GM13976 (cell line): ENCODE measurements at regions not wholly inside any gene's neighbourhood (a gene's known extent, or its start where the extent isn't known, plus 50 kb on each side); places are given as distances from the start of the nearest gene placed in this dataset.

Experiments used
- DNase-seq: peaks from one replicate; pipeline ENCODE4 v3.0.0; 2012; ENCODE audit warnings: low spot score
- in situ Hi-C: fragments of 300-500 bp; cut with MboI; formaldehyde crosslinking; loops from one replicate; pipeline ENCODE4 v1.12.0; 2022; ENCODE audit warnings: low sequenced_read_pairs, mixed read lengths, inconsistent platforms; ENCODE audit not compliant: unreplicated experiment
- TF ChIP-seq, protein P1 (sequence below): IDR thresholded peaks from 2 replicates; pipeline ENCODE4 v1.5.1; 2012; ENCODE audit warnings: borderline replicate concordance, mild to moderate bottlenecking; ENCODE audit not compliant: insufficient read depth; ENCODE audit errors: extremely low read depth, missing control alignments, control extremely low read depth

DNA sequence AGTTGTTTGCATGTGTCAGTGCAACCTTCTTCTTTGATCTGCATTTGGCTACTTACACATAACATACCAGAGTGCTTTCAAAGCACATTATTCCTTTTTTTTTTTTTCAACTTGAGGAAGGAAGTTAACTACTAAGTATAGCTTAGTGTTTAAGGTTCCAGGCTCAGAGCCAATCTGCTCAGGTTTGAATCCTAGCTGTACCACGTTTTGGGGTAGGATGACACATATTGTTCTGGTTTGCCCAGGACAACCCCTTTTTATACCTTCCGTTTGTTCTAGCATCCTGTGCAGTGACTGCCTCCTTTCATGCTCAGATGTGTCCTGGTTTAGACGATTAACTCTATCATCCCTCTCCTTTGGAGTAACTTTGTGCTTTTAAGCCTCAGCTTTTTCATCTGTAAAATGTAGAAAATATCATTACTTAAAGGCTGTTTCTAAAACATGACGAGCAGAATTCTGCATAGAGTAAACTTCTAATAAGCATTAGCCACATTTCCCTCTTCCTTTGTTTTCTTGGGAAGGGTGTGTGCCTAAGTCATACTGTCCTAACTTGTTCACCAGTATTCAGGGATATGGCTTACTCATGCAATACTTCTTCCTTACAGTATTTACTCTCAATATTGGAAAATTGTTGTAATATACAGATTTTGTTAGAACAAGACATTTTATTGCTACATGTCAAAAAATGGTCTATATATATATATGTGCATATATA lies 281.3 kb downstream of the C4orf33 start:
- DNase-seq = no peak
- TF ChIP-seq, protein P1, sequence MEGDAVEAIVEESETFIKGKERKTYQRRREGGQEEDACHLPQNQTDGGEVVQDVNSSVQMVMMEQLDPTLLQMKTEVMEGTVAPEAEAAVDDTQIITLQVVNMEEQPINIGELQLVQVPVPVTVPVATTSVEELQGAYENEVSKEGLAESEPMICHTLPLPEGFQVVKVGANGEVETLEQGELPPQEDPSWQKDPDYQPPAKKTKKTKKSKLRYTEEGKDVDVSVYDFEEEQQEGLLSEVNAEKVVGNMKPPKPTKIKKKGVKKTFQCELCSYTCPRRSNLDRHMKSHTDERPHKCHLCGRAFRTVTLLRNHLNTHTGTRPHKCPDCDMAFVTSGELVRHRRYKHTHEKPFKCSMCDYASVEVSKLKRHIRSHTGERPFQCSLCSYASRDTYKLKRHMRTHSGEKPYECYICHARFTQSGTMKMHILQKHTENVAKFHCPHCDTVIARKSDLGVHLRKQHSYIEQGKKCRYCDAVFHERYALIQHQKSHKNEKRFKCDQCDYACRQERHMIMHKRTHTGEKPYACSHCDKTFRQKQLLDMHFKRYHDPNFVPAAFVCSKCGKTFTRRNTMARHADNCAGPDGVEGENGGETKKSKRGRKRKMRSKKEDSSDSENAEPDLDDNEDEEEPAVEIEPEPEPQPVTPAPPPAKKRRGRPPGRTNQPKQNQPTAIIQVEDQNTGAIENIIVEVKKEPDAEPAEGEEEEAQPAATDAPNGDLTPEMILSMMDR = no peak
- in situ Hi-C loops = no loop called here

DNA sequence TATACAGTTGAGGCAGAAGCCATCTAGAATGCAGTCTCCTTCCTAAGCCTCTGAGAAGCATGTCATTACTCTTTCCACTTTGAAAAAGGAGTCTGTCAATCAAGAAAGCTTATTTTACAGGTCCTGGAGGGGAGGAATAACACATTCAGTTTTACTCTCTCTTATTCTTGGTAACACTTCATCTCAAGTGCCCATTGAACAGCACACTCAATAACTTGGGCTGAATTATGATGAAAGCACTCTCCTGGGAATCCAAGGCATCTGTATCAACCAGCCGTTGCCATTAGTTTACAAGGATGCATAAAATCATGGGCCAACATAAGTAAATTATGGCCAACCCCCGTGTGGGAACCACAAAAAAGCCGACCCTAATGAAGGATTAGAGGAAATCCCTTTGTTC lies 282.4 kb downstream of the C4orf33 start:
- TF ChIP-seq, protein P1 = no peak
- in situ Hi-C loops = no loop called here
- DNase-seq = no peak

DNA sequence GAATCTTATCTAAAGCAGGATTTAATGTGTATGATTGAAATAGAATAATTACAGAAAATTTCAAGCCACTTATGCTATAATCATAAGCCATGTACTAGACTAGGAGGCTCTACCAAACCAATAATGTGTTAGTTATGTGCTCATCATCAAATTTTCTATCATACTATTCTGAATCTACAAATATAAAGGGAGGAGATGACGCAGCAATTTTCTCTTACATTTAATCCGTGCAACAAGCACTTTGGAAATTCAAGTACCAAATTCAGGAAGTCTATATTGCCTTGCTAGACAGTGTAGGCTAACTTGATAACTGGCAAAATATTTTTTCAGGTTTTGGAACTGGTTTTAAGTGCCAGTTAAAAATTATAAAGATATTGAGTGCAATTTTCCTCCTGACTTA lies 283.5 kb downstream of the C4orf33 start:
- no peak for DNase-seq
- TF ChIP-seq, protein P1 = no peak
- in situ Hi-C loops = no loop called here

DNA sequence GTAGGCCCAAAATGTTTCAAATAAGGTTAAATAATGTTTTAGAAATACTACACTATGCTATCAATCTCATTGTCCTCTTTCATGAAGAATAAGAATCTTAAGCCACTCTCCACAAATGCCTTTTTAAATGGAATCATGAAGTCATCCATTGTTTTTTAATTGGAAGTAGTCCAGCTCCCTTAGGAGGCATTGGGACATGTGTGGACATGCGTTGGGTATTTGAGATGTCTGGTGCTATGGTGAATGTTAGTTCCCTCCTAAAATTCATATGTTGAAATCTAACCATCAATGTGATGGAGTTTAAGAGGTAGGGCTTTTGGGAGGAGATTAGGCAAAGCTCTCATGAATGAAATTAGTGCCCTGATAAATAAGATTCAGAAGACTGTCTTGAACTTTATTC lies 289.0 kb downstream of the C4orf33 start:
- TF ChIP-seq, protein P1 = no peak
- no peak for DNase-seq
- in situ Hi-C loops = no loop called here

DNA sequence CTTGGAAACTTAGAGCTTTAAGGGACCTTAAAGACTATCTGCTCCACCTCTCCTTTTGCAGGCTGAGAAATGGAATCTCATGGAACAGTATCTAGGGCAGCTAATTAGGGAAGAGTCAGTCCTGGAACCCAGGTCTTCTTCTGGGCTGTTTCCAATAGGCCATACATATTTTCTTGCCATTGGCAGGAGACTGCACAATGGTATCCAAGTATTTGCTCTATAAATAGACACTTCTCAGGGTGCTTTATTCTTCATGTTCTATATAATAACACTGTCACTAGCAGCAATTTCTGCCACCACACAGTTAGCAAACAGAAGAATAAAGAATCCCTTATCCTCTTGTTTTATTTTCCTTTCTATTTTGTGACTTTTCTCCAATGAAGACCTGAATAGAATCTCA lies 291.7 kb downstream of the C4orf33 start:
- no peak for DNase-seq
- in situ Hi-C loops = no loop called here
- TF ChIP-seq, protein P1 = no peak

DNA sequence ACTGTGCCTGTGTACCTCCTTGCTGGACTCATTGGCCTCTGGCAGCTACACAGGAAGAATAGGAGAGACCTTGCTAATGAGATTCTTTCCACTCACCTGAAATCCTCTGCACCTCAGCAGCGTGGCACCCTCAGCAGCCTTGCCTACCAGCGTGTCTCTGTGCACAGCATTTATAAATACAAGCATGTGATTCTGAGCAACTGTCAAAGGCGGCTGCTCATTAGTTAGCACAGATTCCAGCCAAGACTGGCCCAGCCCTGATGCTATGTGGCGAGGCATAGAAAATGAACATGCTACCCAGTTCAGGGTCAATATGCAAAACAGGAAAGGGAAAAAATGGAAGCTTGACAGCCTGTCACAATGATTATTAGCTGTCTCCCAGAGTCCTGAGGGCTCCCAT lies 298.0 kb downstream of the C4orf33 start:
- TF ChIP-seq, protein P1 = no peak
- in situ Hi-C loops = no loop called here
- DNase-seq = no peak

DNA sequence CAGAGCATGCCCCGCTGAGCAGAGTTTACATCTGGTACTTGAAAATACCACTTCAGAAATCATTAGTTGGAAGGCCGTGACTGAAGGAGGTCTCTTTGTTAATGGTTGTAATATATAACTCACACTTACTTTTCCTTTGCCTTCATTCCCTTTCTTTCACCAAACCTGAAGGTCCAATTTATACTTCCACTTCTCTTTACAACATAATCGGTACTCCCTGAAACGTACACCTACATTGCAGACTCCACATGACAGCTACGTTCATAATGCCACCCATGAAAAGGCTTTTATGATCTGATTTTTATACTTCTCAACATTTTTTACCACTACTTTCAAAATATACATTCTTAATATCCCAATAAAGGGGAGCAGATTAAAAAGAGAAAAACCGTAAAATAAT lies 298.7 kb downstream of the C4orf33 start:
- DNase-seq = no peak
- in situ Hi-C loops = no loop called here
- TF ChIP-seq, protein P1 = no peak
